Central memory CD8-positive, alpha-beta T cell (primary cell): ENCODE measurements at regions not wholly inside any gene's neighbourhood (a gene's known extent, or its start where the extent isn't known, plus 50 kb on each side); places are given as distances from the start of the nearest gene placed in this dataset.

ENCODE experiments used
- ATAC-seq: fragments of 150-1000 bp; cut with Tn5 transposase; replicated peaks from 2 replicates; pipeline ENCODE4 v1.10.0; 2022; ENCODE audit warnings: mild to moderate bottlenecking, moderate FRiP score, moderate number of reproducible peaks; ENCODE audit not compliant: poor library complexity, severe bottlenecking; ENCODE audit errors: extremely low read depth
- DNase-seq, 2 donors: peaks; one replicate each; pipeline ENCODE4 v3.0.0; 2021; ENCODE audit warnings: low spot score in 2 of 2
- H3K27ac Mint-ChIP-seq: one replicate; pipeline ENCODE4 v1.8.0; 2022; ENCODE audit warnings: low read depth, mild to moderate bottlenecking, moderate library complexity, mixed read lengths
- H3K27me3 Mint-ChIP-seq: one replicate; pipeline ENCODE4 v1.8.0; 2022; ENCODE audit warnings: mixed read lengths
- H3K36me3 Mint-ChIP-seq: one replicate; pipeline ENCODE4 v1.8.0; 2022; ENCODE audit warnings: mild to moderate bottlenecking, moderate library complexity, mixed read lengths; ENCODE audit not compliant: insufficient read depth
- H3K4me1 Mint-ChIP-seq: one replicate; pipeline ENCODE4 v1.8.0; 2022; ENCODE audit warnings: mixed read lengths
- H3K4me3 Mint-ChIP-seq: one replicate; pipeline ENCODE4 v1.8.0; 2022; ENCODE audit warnings: mild to moderate bottlenecking, moderate library complexity, mixed read lengths
- H3K9me3 Mint-ChIP-seq: one replicate; pipeline ENCODE4 v1.8.0; 2022; ENCODE audit warnings: mixed read lengths

GRCh38 chr11:69229511-69229910 is 64.4 kb upstream of the MYEOV start:
- no peak for DNase-seq
- ATAC-seq, result no peak
- Mint-ChIP-seq H3K4me3 (no peak overlapping the region), H3K27ac (no peak overlapping the region), H3K36me3 (peaks cover 1% of the 10 kb centered on the region), H3K4me1 (no peaks in the 10 kb centered on the region), H3K9me3 (peaks cover 13% of the 10 kb centered on the region), H3K27me3 (peaks cover 52% of the 10 kb centered on the region)

GRCh38 chr11:69230856-69231425 is 63.0 kb upstream of the MYEOV start:
- Mint-ChIP-seq H3K9me3 (peaks cover 12% of the 10 kb centered on the region), H3K36me3 (no peaks in the 10 kb centered on the region)

GRCh38 chr11:69231466-69232018 is 62.4 kb upstream of the MYEOV start:
- H3K27ac Mint-ChIP-seq, result no peak overlapping the region
- no peaks in the 10 kb centered on the region for H3K36me3 Mint-ChIP-seq
- no peaks in the 10 kb centered on the region for H3K4me1 Mint-ChIP-seq
- DNase-seq (no peak), ATAC-seq (no peak)
- peaks cover 47% of the 10 kb centered on the region for H3K27me3 Mint-ChIP-seq
- H3K4me3 Mint-ChIP-seq, result no peak overlapping the region
- peaks cover 6% of the 10 kb centered on the region for H3K9me3 Mint-ChIP-seq

More at GRCh38 chr11:69230856-69231425, 63.0 kb upstream of the MYEOV start:
- H3K27ac Mint-ChIP-seq, result no peak overlapping the region
- no peak for ATAC-seq
- no peak for DNase-seq
- no peaks in the 10 kb centered on the region for H3K4me1 Mint-ChIP-seq
- H3K4me3 Mint-ChIP-seq, result no peak overlapping the region
- peaks cover 47% of the 10 kb centered on the region for H3K27me3 Mint-ChIP-seq

GRCh38 chr11:69232821-69233743 is 60.9 kb upstream of the MYEOV start:
- ATAC-seq (no peak), DNase-seq (no peak)
- H3K36me3 Mint-ChIP-seq, result no peaks in the 10 kb centered on the region
- H3K27me3 Mint-ChIP-seq, result peaks cover 39% of the 10 kb centered on the region
- H3K9me3 Mint-ChIP-seq, result no peaks in the 10 kb centered on the region
- no peaks in the 10 kb centered on the region for H3K4me1 Mint-ChIP-seq
- H3K4me3 Mint-ChIP-seq, result no peak overlapping the region
- H3K27ac Mint-ChIP-seq, result no peak overlapping the region

- no peaks in the 10 kb centered on the region for H3K36me3 Mint-ChIP-seq
- no peak overlapping the region for H3K27ac Mint-ChIP-seq
- ATAC-seq (no peak), DNase-seq (no peak)
- no peaks in the 10 kb centered on the region for H3K9me3 Mint-ChIP-seq
- no peak overlapping the region for H3K4me3 Mint-ChIP-seq
- H3K27me3 Mint-ChIP-seq, result peaks cover 44% of the 10 kb centered on the region
- H3K4me1 Mint-ChIP-seq, result no peaks in the 10 kb centered on the region
These were observed 60.0 kb upstream of the MYEOV start for GRCh38 chr11:69233744-69234570.

- Mint-ChIP-seq H3K27me3 (peaks cover 46% of the 10 kb centered on the region), H3K4me1 (no peaks in the 10 kb centered on the region), H3K36me3 (no peaks in the 10 kb centered on the region), H3K4me3 (no peak overlapping the region), H3K9me3 (no peaks in the 10 kb centered on the region), H3K27ac (no peak overlapping the region)
- ATAC-seq (no peak), DNase-seq (no peak)
These were observed 58.9 kb upstream of the MYEOV start for GRCh38 chr11:69234740-69235710.

GRCh38 chr11:69238573-69239351 is 55.2 kb upstream of the MYEOV start:
- H3K4me1 Mint-ChIP-seq, result no peaks in the 10 kb centered on the region
- no peak overlapping the region for H3K27ac Mint-ChIP-seq
- no peak overlapping the region for H3K4me3 Mint-ChIP-seq
- H3K36me3 Mint-ChIP-seq, result no peaks in the 10 kb centered on the region
- peaks cover 33% of the 10 kb centered on the region for H3K27me3 Mint-ChIP-seq
- no peaks in the 10 kb centered on the region for H3K9me3 Mint-ChIP-seq
- ATAC-seq, result no peak
- no peak for DNase-seq

- Mint-ChIP-seq H3K36me3 (no peaks in the 10 kb centered on the region), H3K4me3 (no peak overlapping the region), H3K27ac (no peak overlapping the region), H3K9me3 (no peaks in the 10 kb centered on the region), H3K27me3 (peaks cover 33% of the 10 kb centered on the region), H3K4me1 (no peaks in the 10 kb centered on the region)
- no peak for ATAC-seq
- no peak for DNase-seq
These were observed 54.3 kb upstream of the MYEOV start for GRCh38 chr11:69239641-69240040.

GRCh38 chr11:69240332-69241074 is 53.5 kb upstream of the MYEOV start:
- H3K4me1 Mint-ChIP-seq, result no peaks in the 10 kb centered on the region
- ATAC-seq (no peak), DNase-seq (no peak)
- no peaks in the 10 kb centered on the region for H3K36me3 Mint-ChIP-seq
- no peaks in the 10 kb centered on the region for H3K9me3 Mint-ChIP-seq
- H3K27me3 Mint-ChIP-seq, result peaks cover 27% of the 10 kb centered on the region
- no peak overlapping the region for H3K27ac Mint-ChIP-seq
- H3K4me3 Mint-ChIP-seq, result no peak overlapping the region

- no peaks in the 10 kb centered on the region for H3K9me3 Mint-ChIP-seq
- DNase-seq, result no peak
- H3K4me1 Mint-ChIP-seq, result no peaks in the 10 kb centered on the region
- ATAC-seq, result no peak
- H3K27me3 Mint-ChIP-seq, result peaks cover 21% of the 10 kb centered on the region
- no peak overlapping the region for H3K4me3 Mint-ChIP-seq
- no peak overlapping the region for H3K27ac Mint-ChIP-seq
- H3K36me3 Mint-ChIP-seq, result no peaks in the 10 kb centered on the region
These were observed 52.7 kb upstream of the MYEOV start for GRCh38 chr11:69241075-69241740.
